Activated CD8-positive, alpha-beta T cell treated with anti-CD3 and anti-CD28 coated beads, Interleukin-2, amount 10 ng/mL, durations not matched to agents 7 days and 5 days (primary cell): ENCODE measurements at regions not wholly inside any gene's neighbourhood (a gene's known extent, or its start where the extent isn't known, plus 50 kb on each side); places are given as distances from the start of the nearest gene placed in this dataset.

ENCODE experiments used
- ATAC-seq: fragments of 150-1000 bp; cut with Tn5 transposase; one replicate; pipeline ENCODE4 v1.10.0; 2021; ENCODE audit warnings: moderate library complexity
- CTCF ChIA-PET: fragments of 350-600 bp; sonication (Branson Sonifier 250); formaldehyde crosslinking; loops from one replicate; lab custom pipeline; 2021; ENCODE audit warnings: antibody characterized with exemption; lab: Charles Lee
- POLR2A ChIA-PET: fragments of 350-600 bp; sonication (Branson Sonifier 250); formaldehyde crosslinking; loops from one replicate; lab custom pipeline; 2021; ENCODE audit warnings: antibody characterized with exemption; lab: Charles Lee
- DNase-seq: peaks from one replicate; pipeline ENCODE4 v3.0.0-alpha.2; 2020
- H3K27ac Mint-ChIP-seq: one replicate; pipeline ENCODE4 v1.8.0; 2021; ENCODE audit warnings: mild to moderate bottlenecking, mixed read lengths
- H3K27me3 Mint-ChIP-seq: one replicate; pipeline ENCODE4 v1.8.0; 2021; ENCODE audit warnings: low read depth, mixed read lengths
- H3K36me3 Mint-ChIP-seq: one replicate; pipeline ENCODE4 v1.8.0; 2021; ENCODE audit warnings: low read depth, mixed read lengths
- H3K4me1 Mint-ChIP-seq: one replicate; pipeline ENCODE4 v1.8.0; 2021; ENCODE audit warnings: low read depth, mixed read lengths
- H3K4me3 Mint-ChIP-seq: one replicate; pipeline ENCODE4 v1.8.0; 2021; ENCODE audit warnings: mild to moderate bottlenecking, mixed read lengths
- H3K9me3 Mint-ChIP-seq: one replicate; pipeline ENCODE4 v1.8.0; 2022; ENCODE audit warnings: mixed read lengths; ENCODE audit not compliant: insufficient read depth

DNA sequence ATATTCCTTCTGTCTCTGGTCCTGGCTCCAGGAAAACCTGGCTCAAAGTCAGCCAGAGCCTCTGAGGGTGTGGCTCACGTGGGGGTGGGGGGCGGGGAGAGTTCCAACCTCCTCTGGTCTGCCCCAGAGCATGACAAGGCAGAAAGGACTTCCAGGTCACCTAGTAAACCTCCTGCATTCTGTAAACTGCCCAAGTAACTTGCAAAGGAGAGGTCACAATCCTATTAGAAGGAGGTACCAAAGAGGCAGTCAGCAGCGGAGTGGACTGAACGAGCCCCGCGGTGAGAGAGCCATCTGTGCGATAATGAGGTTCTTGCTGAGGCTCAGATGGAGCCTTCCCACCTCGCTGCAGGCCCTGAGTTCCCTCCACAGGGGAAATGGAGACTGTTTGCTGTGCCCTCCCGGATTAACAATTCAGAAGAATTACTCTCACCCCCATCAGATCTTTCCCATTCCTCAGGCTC lies 58.9 kb upstream of the GATA6 start:
- Mint-ChIP-seq H3K4me3 (no peak overlapping the region), H3K4me1 (no peaks in the 10 kb centered on the region), H3K27ac (no peak overlapping the region), H3K36me3 (no peaks in the 10 kb centered on the region), H3K9me3 (no peaks in the 10 kb centered on the region), H3K27me3 (no peaks in the 10 kb centered on the region)
- ChIA-PET CTCF (no interaction called here), POLR2A (no interaction called here)
- ATAC-seq, result no peak
- DNase-seq, result no peak

DNA sequence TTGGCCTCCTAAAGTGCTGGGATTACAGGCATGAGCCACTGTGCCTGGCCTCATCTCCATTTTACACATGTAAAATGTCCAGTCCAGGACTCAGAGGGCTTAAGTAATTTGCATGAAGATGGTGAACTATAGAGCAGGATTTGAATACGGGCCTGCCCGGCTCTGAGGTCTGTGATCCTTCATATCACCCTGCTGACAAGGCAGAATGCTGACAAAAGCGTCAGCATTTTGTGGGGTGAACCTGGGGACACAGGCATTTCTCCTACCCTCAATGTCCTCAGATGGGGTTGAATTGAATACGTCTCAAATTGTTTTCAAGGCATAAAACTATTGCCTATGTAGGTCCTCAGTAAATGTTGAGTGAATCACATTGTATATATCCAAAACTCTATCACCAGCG lies 57.2 kb upstream of the GATA6 start:
- no peak overlapping the region for H3K4me3 Mint-ChIP-seq
- ChIA-PET POLR2A (no interaction called here), CTCF (no interaction called here)
- H3K36me3 Mint-ChIP-seq, result no peaks in the 10 kb centered on the region
- H3K4me1 Mint-ChIP-seq, result no peaks in the 10 kb centered on the region
- no peaks in the 10 kb centered on the region for H3K9me3 Mint-ChIP-seq
- no peaks in the 10 kb centered on the region for H3K27me3 Mint-ChIP-seq
- no peak overlapping the region for H3K27ac Mint-ChIP-seq
- DNase-seq (no peak), ATAC-seq (no peak)

DNA sequence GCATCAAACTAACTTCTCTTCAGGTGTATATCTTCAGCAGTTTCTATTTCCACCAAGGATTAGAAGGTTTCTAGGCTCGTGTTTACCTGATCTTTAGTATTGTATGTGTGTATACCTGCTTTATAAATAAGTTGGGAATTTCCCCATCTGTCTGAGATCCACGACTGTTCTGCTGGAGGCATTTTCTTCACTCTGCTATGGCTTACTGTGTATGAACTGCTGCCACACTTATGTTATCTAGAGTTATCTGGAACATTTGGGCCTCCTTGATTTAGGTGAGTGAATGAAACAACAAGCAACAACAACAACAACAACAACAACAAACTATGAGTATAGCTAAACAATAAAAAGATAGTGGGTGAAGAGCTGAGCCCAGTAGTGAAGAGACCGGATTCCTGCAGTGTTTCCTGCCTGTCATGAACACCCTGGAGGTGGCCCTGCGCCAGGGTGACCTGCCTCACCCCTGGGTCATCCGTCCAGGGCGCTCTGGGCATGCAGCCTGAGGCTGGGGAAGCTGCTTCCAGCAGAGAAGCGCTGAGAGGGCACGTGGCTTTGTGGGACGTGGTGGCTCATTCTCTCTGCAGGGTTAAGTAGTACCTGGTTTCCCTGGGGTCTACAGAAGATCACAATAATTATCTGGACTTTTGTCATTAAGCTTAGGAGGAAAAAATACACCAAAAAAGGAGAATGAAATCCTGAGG lies 56.1 kb upstream of the GATA6 start:
- POLR2A ChIA-PET, result no interaction called here
- Mint-ChIP-seq H3K4me1 (no peaks in the 10 kb centered on the region), H3K4me3 (no peak overlapping the region), H3K9me3 (no peaks in the 10 kb centered on the region), H3K36me3 (no peaks in the 10 kb centered on the region), H3K27ac (no peak overlapping the region), H3K27me3 (no peaks in the 10 kb centered on the region)
- DNase-seq (no peak), ATAC-seq (no peak)
- CTCF ChIA-PET, result no interaction called here

DNA sequence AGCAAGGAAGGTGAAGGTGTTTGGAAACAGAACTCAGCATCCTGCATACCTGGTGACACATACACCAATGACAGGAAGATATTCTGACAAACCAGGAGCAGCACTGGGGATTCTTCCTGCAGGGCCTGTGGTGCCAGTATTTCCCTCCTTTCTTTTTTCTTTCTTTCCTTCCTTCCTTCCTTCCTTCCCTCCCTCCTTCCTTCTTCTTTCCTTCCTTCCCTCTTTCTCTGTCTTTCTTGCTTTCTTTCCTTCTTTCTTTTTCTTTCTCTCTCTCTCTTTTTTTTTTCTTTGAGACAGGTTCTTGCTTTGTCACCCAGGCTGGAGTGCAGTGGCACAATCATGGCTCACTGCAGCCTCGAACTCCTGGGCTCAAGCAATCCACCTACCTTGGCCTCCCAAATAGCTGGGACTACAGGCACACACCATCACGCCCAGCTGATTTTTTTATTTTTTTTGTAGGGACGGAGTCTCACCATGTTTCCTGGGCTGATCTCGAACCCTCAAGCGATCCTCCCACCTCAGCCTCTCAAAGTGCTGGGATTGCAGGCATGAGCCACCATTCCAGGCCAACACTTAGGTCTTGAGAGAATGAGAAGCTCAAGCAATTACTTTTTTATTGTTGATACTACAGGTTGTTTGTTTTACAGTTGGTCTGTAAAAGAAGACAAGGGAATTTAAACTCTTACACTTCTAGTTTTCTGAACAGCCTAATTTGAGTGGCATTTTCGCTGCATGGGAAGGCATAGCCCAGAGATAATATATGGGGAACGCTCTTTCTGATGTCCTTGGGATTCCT lies 54.7 kb upstream of the GATA6 start:
- CTCF ChIA-PET, result no interaction called here
- Mint-ChIP-seq H3K27me3 (no peaks in the 10 kb centered on the region), H3K4me1 (no peaks in the 10 kb centered on the region), H3K27ac (no peak overlapping the region), H3K9me3 (no peaks in the 10 kb centered on the region), H3K4me3 (no peak overlapping the region), H3K36me3 (no peaks in the 10 kb centered on the region)
- POLR2A ChIA-PET, result no interaction called here
- ATAC-seq (no peak), DNase-seq (no peak)

DNA sequence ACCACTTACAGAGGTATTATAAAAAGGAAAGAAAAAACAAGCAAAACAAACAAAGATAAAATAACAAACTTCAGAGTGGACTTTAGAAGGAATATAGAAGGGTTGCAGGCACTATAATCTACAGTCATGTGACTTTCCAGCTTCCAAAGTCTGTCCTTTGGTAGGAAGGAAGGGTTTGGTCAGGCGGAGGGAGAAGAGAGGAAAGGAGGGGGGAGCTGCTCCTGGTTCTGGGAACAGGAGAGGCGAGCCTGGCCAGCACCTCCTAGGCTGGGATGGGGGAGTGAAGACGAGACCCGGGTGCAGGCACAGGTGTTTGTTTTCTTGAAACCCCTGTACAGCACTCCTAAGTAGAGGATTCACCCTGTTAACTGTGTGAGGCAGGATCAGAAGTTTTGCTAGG lies 53.8 kb upstream of the GATA6 start:
- no peaks in the 10 kb centered on the region for H3K27me3 Mint-ChIP-seq
- H3K36me3 Mint-ChIP-seq, result no peaks in the 10 kb centered on the region
- no peaks in the 10 kb centered on the region for H3K4me1 Mint-ChIP-seq
- H3K4me3 Mint-ChIP-seq, result no peak overlapping the region
- H3K9me3 Mint-ChIP-seq, result no peaks in the 10 kb centered on the region
- ChIA-PET CTCF (no interaction called here), POLR2A (no interaction called here)
- no peak for ATAC-seq
- no peak for DNase-seq
- H3K27ac Mint-ChIP-seq, result no peak overlapping the region
